HUDEP-2 (cell line): ENCODE measurements at regions not wholly inside any gene's neighbourhood (a gene's known extent, or its start where the extent isn't known, plus 50 kb on each side); places are given as distances from the start of the nearest gene placed in this dataset.

Experiments
- DNase-seq, 76 experiments: peaks; one replicate each; lab custom pipeline; 2025; ENCODE audit not compliant: unreplicated experiment in 76 of 76; lab: John Stamatoyannopoulos, UW

- no peak for DNase-seq
These were observed 150.7 kb upstream of the SFRP2 start for GRCh38 chr4:153939570-153939969.

GRCh38 chr4:153938994-153939393 is 150.1 kb upstream of the SFRP2 start:
- DNase-seq = no peak

- DNase-seq = peak in 66 of 76 experiments; percentile 3 to 86 (median 43)
These were observed 148.4 kb upstream of the SFRP2 start for GRCh38 chr4:153937289-153937688.

DNA sequence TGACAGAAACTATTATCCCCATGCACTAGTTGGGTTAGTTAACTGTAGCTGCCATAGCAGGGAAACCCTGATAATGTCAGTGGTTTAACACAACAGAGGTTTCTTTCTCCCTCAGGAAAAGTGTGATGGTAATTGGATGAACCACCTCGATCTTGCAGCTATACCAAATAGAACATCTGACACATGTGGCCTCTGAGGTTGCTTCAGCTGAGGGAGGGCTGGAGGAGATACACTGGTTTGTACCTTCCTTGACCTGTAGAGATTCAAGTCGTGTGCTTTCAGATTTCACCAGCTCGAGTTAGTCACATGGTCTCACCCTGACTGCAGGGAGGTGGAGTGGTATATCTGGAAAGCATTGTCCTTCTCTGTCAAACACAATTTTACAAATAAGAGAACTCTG is 147.2 kb upstream of the SFRP2 start:
- peak in 9 of 76 experiments; percentile 1 to 31 (median 15) for DNase-seq

DNA sequence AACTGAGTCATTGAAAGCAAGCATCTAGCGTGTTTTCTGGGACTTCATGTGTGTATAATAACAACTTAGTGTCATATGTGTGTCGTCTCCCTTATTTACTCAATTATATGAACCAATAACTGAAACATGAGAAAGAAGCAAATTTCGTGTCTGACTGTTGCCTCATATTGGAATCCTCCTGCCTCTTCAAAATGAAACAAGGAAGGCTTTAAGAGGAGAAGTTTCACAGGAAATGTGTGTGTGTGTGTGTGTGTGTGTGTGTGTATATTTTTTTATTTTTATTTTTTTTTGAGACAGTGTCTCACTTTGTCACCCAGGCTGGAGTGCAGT is 145.8 kb upstream of the SFRP2 start:
- no peak for DNase-seq

DNA sequence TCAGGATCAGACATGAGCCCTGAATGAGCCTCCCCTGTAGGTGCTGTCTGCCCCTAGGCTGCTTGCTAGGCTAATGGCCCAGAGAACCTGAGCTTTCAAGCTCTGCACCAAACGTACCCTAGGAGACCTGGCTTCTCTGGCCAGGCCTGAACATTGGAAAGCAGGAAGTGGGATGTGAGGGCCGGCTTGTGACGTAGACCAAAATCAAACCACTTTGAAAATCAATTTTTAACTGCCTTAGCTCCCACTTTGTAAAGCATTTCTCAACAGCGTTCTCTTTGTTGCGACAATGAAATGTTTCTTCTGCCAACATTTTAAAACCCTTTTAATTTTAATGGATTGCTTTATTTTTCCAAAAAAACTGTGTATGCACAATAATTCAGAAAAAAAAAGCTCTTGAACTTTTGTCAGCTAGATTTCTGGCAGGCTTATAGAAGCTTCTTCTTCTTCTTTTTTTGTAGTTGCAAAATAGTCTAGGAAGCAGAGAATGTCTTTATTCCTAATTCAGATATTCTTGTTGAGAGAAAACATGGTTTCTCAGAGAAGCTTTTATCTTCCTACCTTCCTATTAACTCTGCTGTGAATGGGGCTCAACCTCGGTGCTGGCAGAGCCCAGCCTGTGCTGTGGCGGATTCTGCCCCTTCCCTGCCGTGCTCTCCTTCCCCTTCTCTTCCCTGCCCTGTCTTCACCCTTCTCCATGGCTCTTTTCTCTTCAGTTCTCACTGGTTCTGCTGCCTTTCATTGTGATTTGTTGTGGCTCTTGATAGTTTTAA is 145.2 kb upstream of the SFRP2 start:
- DNase-seq = no peak

GRCh38 chr4:153931804-153932203 is 142.9 kb upstream of the SFRP2 start:
- no peak for DNase-seq

DNA sequence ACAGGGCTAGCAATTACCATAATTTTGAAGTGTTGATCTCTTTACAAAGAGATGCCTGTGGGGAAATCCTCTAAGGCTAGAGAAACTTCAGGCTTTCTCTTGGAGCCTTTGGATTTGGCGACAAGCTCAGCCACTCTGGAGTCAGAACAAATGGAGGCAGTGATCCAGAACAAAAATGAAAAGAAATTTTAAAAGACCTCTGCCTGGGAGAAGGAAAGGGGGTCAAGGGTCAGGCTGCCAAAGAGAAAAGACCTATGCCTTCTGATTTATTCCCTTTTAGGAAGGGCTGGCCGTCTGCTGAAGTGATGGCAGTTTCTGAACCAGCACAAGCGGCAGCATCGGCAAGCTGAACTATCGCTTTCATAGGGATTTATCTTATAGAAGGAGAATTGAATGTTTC is 140.8 kb upstream of the SFRP2 start:
- no peak for DNase-seq

DNA sequence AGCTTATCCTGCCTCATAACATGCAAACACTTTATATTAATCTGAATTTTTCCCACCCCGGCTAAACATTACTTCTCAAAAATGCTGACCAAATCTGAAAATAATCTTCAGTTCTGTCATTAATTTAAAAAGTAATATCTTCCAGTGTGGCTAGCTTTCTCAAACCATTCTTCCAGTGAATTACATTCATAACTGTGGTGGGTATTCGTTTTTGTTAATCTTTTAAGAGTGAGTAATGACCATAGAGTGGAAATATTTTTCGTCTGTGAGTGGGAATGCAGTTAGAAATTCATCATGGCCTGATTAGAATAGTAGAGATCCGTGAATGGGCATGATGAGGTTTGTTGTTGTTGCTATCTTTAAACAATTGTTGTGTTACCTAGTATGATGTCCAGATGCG is 138.6 kb upstream of the SFRP2 start:
- DNase-seq = no peak

GRCh38 chr4:153922148-153922547 is 133.3 kb upstream of the SFRP2 start:
- DNase-seq = no peak

GRCh38 chr4:153919667-153920066 is 130.8 kb upstream of the SFRP2 start:
- DNase-seq = no peak

DNA sequence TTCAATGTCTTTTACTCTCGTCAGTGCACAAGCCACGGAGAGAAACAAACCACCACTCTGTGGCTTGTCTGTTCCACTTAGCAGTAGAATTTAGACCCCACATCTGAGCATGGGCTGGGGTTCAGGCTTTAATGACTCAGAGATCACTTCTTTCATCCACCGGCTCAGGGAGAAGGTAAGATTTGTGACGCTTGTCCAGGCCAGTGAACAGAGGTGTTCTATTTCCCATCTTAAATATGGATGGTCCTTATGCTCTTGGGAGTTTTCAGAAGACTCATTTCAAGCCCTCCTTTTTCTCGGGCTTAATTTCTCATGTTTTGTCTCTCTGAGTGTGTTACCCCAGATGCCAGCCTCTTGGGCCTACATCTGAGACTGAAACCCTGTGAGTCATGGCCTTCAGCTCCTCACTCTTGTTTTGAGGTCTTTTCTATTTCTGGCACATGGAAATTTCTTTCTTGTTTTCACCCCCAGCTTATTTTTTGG is 127.4 kb upstream of the SFRP2 start:
- no peak for DNase-seq

DNA sequence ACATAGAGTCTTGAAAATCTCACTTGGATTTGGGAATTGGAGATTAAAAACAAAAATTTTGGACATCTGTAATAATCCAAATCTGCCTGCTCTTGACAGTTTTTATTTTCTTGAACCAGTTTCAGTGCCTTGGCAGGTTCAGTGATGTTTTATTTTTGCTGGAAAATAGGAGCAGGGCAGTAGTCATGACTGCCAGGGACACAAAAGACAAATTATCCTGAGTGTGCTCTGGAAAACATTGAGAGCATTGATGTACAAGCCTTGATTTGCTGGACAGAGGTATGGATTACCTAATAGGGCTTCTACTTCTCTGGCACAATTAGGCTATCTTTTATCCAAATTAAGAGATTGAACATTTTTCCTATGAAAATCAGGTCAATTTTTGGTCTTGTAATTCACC is 123.4 kb upstream of the SFRP2 start:
- DNase-seq = no peak

GRCh38 chr4:153909672-153910071 is 120.8 kb upstream of the SFRP2 start:
- no peak for DNase-seq

DNA sequence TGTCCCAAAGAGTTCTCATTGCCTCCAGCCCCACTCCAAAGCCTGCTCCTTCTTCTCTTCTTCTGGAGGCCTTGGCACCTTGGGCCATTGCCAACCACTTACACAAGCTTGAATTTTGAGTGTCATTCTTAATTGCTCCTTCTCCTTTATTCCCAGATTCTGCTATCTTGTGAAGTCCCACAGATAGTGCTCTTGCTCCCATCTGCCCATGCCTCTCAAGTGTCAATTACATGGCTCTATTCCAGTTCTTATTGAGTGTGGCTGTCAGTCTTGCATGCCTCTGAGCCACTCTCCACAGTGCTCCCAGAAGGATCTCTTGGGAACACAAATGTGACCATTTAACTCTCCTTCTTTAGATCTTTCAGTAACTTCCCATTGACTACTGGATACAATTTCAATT is 117.3 kb upstream of the SFRP2 start:
- DNase-seq = no peak

- DNase-seq = no peak
These were observed 116.3 kb upstream of the SFRP2 start for GRCh38 chr4:153905231-153905630.

GRCh38 chr4:153904011-153904410 is 115.1 kb upstream of the SFRP2 start:
- no peak for DNase-seq

- no peak for DNase-seq
These were observed 112.3 kb upstream of the SFRP2 start for GRCh38 chr4:153901220-153901619.

GRCh38 chr4:153900426-153900825 is 111.5 kb upstream of the SFRP2 start:
- no peak for DNase-seq

- DNase-seq = no peak
These were observed 101.9 kb upstream of the SFRP2 start for GRCh38 chr4:153890761-153891160.

GRCh38 chr4:153887217-153887616 is 98.3 kb upstream of the SFRP2 start:
- DNase-seq = no peak

GRCh38 chr4:153884325-153884724 is 95.4 kb upstream of the SFRP2 start:
- no peak for DNase-seq

DNA sequence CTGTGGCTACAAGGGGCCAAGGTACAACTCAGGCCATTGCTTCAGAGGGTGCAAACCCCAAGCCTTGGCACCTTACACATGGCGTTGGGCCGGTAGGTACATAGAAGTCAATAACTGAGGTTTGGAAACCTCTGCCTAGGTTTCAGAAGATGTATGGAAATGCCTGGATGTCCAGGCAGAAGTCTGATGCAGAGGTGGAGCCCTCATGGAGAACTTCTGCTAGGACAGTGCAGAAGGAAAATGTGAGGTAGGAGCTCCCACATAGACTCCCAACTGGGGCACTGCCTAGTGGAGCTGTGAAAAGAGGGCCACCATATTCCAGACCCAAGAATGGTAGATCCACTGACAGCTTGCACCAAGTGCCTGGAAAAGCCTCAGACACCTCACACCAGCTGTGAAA is 92.1 kb upstream of the SFRP2 start:
- DNase-seq = no peak
